ENCODE measurements at regions not wholly inside any gene's neighbourhood (a gene's known extent, or its start where the extent isn't known, plus 50 kb on each side); places are given as distances from the start of the nearest gene placed in this dataset.

DNA sequence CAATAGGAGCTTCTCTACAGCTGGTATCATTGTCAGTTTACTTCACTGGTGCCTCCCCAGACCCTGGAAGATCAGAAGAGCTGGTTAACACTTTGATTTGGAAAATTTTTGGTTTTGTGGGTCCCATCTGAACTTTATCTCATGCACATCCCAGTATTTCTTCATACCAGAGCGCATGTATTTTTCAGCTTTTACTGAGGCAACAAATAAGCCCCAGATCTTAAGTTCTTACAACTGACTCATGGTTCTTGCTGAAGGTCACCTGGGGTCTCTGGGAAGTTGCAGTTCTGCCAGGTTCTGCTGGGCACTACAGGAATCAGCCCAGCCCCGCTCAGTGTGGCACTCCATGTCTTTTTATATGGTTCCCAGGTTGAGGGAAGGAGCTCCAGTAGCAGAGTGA, 1249.9 kb downstream of the EFNB2 start:
- ChIA-PET POLR2A (ENCODE audit: unreplicated experiment) (no interaction called here), CTCF (no interaction called here)
- no peak overlapping the region for H3K9ac ChIP-seq (ENCODE audit: low read length)
- ATAC-seq, result no peak
- H3K4me1 ChIP-seq (ENCODE audit: insufficient read depth, low read length), result no peaks in the 10 kb centered on the region
- H4K20me1 ChIP-seq (ENCODE audit: low read length), result no peaks in the 10 kb centered on the region
- H3K36me3 ChIP-seq (ENCODE audit: low read depth, low read length), result no peaks in the 10 kb centered on the region
- H3K79me2 ChIP-seq (ENCODE audit: low read length), result no peaks in the 10 kb centered on the region
- H3F3A ChIP-seq (ENCODE audit: low read length, unreplicated experiment), result no peaks in the 10 kb centered on the region
- BruUV-seq (replicated peaks), result no TSS peak
- H3K9me3 ChIP-seq (ENCODE audit: low read length), result no peaks in the 10 kb centered on the region
- no peak overlapping the region for H3K4me2 ChIP-seq (ENCODE audit: low read length)
- no peak for DNase-seq
- TF ChIP-seq EZH2phosphoT487 (IDR thresholded peaks at IDR 0.05; ENCODE audit: borderline replicate concordance, low read length), result no peak
- no peak for TF ChIP-seq EZH2 (IDR thresholded peaks at IDR 0.05; ENCODE audit: low read length, unreplicated experiment)
- TF ChIP-seq, protein P1, sequence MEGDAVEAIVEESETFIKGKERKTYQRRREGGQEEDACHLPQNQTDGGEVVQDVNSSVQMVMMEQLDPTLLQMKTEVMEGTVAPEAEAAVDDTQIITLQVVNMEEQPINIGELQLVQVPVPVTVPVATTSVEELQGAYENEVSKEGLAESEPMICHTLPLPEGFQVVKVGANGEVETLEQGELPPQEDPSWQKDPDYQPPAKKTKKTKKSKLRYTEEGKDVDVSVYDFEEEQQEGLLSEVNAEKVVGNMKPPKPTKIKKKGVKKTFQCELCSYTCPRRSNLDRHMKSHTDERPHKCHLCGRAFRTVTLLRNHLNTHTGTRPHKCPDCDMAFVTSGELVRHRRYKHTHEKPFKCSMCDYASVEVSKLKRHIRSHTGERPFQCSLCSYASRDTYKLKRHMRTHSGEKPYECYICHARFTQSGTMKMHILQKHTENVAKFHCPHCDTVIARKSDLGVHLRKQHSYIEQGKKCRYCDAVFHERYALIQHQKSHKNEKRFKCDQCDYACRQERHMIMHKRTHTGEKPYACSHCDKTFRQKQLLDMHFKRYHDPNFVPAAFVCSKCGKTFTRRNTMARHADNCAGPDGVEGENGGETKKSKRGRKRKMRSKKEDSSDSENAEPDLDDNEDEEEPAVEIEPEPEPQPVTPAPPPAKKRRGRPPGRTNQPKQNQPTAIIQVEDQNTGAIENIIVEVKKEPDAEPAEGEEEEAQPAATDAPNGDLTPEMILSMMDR (conservative IDR thresholded peaks at IDR 0.05; ENCODE audit: low read depth, low read length), result no peak
- intact Hi-C loops (cut with micrococcal nuclease), result no loop called here
- no peak overlapping the region for H2AFZ ChIP-seq (ENCODE audit: low read length)
- H3K9me2 ChIP-seq (replicated peaks; ENCODE audit: low read length), result no peaks in the 10 kb centered on the region
- H3K27me3 ChIP-seq (ENCODE audit: low read length), result no peaks in the 10 kb centered on the region
- H3K4me3 ChIP-seq (ENCODE audit: low read length), result no peak overlapping the region
- H3K27ac ChIP-seq (ENCODE audit: low read length), result no peak overlapping the region

DNA sequence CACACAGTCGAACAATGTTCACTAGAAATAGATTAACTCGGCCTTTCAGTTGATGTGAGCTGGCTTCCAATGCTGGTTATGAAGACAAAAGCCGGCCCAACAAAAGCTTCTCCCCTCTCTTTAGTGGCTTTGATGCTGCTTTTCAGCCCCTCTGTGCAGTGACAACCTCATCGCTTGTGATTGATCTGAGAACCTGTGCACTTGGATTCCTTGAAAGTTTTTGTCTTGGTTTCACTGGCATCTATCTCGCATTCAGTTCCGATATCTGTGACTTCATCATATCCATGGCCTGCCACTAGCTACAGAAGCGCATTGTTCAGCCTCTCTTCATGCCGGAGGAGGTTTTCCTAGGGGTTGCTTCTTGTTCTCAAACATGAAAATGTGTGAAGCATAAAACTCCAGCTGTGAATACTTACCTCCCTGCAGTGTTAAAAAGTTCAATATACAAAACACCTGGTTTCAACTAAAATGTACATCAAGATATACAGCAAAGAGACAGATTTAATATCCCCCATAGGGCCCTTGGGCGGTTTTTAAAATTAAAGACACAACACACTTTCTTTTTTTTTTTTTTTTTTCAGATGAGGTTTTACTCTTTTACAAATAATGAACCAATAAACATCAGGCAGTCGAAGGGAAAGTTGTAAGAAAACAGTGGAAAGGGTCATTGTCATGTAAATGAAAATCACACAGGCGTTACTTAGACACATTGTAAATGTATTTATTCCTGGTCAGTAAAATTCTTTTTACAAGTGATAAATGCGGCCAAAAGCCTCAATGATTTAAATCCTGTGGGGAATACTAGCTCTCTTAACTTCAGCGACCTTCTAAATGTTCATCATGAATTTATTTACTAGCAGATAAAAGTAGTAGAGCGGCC, 1252.8 kb downstream of the EFNB2 start:
- intact Hi-C loops (cut with micrococcal nuclease), result no loop called here
- Histone ChIP-seq H3K9ac (ENCODE audit: low read length) (no peak overlapping the region), H3K4me1 (ENCODE audit: insufficient read depth, low read length) (no peaks in the 10 kb centered on the region), H2AFZ (ENCODE audit: low read length) (no peak overlapping the region), H3K9me2 (replicated peaks; ENCODE audit: low read length) (no peaks in the 10 kb centered on the region), H3F3A (ENCODE audit: low read length, unreplicated experiment) (no peaks in the 10 kb centered on the region), H3K4me2 (ENCODE audit: low read length) (no peak overlapping the region), H3K27ac (ENCODE audit: low read length) (no peak overlapping the region), H3K79me2 (ENCODE audit: low read length) (no peaks in the 10 kb centered on the region), H4K20me1 (ENCODE audit: low read length) (no peaks in the 10 kb centered on the region), H3K36me3 (ENCODE audit: low read depth, low read length) (no peaks in the 10 kb centered on the region), H3K4me3 (ENCODE audit: low read length) (no peak overlapping the region), H3K9me3 (ENCODE audit: low read length) (no peaks in the 10 kb centered on the region), H3K27me3 (ENCODE audit: low read length) (no peaks in the 10 kb centered on the region)
- CTCF ChIA-PET, result no interaction called here
- POLR2A ChIA-PET (ENCODE audit: unreplicated experiment), result no interaction called here
- TF ChIP-seq, protein P1 (conservative IDR thresholded peaks at IDR 0.05; ENCODE audit: low read depth, low read length), result no peak
- no peak for TF ChIP-seq EZH2phosphoT487 (IDR thresholded peaks at IDR 0.05; ENCODE audit: borderline replicate concordance, low read length)
- TF ChIP-seq EZH2 (IDR thresholded peaks at IDR 0.05; ENCODE audit: low read length, unreplicated experiment), result no peak
- BruUV-seq (replicated peaks), result no TSS peak
- no peak for ATAC-seq
- DNase-seq, result no peak

DNA sequence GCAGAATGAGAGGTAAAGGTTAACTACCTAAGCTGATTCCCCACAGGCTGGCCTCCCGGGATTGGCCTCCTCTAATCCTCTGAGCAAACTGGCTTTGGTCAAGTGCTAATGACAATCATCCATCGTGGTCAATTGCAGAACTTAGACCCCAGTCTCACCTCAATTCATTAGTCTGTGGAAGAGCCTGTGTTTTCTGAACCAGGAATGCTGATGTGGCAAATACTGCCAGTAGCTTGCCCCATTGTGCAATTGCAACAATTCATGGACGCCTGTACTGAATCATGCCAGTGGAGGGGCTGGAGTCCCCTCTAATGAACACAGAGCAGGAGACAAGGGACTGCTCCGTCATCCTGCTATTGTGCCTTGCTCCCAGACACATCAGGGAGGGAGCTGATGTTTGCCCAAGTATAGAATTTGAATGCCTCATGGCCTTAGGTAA, 1256.5 kb downstream of the EFNB2 start:
- TF ChIP-seq EZH2phosphoT487 (IDR thresholded peaks at IDR 0.05; ENCODE audit: borderline replicate concordance, low read length), result no peak
- TF ChIP-seq, protein P1 (conservative IDR thresholded peaks at IDR 0.05; ENCODE audit: low read depth, low read length), result no peak
- Histone ChIP-seq H3K9ac (ENCODE audit: low read length) (no peak overlapping the region), H3K79me2 (ENCODE audit: low read length) (no peaks in the 10 kb centered on the region), H3K9me2 (replicated peaks; ENCODE audit: low read length) (no peaks in the 10 kb centered on the region), H3K36me3 (ENCODE audit: low read depth, low read length) (no peaks in the 10 kb centered on the region), H3K27ac (ENCODE audit: low read length) (no peak overlapping the region), H3K27me3 (ENCODE audit: low read length) (no peaks in the 10 kb centered on the region), H3K9me3 (ENCODE audit: low read length) (no peaks in the 10 kb centered on the region), H2AFZ (ENCODE audit: low read length) (no peak overlapping the region), H4K20me1 (ENCODE audit: low read length) (no peaks in the 10 kb centered on the region), H3K4me1 (ENCODE audit: insufficient read depth, low read length) (no peaks in the 10 kb centered on the region), H3K4me3 (ENCODE audit: low read length) (no peak overlapping the region), H3F3A (ENCODE audit: low read length, unreplicated experiment) (no peaks in the 10 kb centered on the region), H3K4me2 (ENCODE audit: low read length) (no peak overlapping the region)
- BruUV-seq (replicated peaks), result no TSS peak
- peak; percentile 3 for DNase-seq
- POLR2A ChIA-PET (ENCODE audit: unreplicated experiment), result interaction anchor here (0.7 kb wide), 1 partner anchor 348 kb away, joined by 9 read pairs; no protein-coding TSS in a partner anchor
- no peak for ATAC-seq
- intact Hi-C loops (cut with micrococcal nuclease), result no loop called here
- CTCF ChIA-PET, result no interaction called here
